Breast epithelium (tissue), 3 donors: ENCODE measurements at regions not wholly inside any gene's neighbourhood (a gene's known extent, or its start where the extent isn't known, plus 50 kb on each side); places are given as distances from the start of the nearest gene placed in this dataset.

Experiments used
- POLR2A ChIP-seq: fragments of 450-650 bp; IDR thresholded peaks from one replicate; pipeline ENCODE4 v1.6.1; 2016; ENCODE audit warnings: antibody characterized with exemption, mild to moderate bottlenecking, moderate library complexity
- POLR2AphosphoS5 ChIP-seq, 3 donors: sonication (generic); formaldehyde crosslinking; IDR thresholded peaks; one replicate each; pipeline ENCODE4 v1.6.1; 2017; ENCODE audit warnings: antibody characterized with exemption in 3 of 3

DNA sequence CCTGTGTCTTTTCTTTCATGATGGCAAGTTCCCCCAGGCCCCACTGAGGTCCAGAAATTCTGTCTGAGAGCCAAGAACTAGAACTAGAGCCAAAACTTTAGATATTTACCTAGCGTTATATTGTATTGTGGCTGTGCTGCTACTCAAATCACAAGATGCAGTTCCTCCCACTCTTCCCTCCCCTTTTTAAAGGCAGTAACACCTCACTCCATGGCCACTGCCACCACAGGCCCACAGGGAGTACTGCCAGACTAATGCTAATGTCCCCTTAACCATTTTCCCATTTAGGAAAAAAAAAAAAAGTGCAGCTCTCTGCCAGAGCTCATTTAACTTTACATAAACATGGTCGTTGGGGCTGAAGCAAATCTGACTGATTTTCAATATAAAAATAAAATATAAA lies 99.7 kb upstream of the KYNU start:
- no peak for TF ChIP-seq POLR2AphosphoS5 (IDR thresholded peaks at IDR 0.05)
- TF ChIP-seq POLR2A = no peak
